ENCODE measurements at regions not wholly inside any gene's neighbourhood (a gene's known extent, or its start where the extent isn't known, plus 50 kb on each side); places are given as distances from the start of the nearest gene placed in this dataset.

GRCh38 chr4:54152846-54153600 is 53.1 kb downstream of the GSX2 start:
- DNase-seq (ENCODE audit: low spot score): peak; percentile 84

GRCh38 chr4:54155936-54156335 is 56.0 kb downstream of the GSX2 start:
- DNase-seq (ENCODE audit: low spot score): no peak

GRCh38 chr4:54157606-54158005 is 57.6 kb downstream of the GSX2 start:
- DNase-seq (ENCODE audit: low spot score): no peak

- no peak for DNase-seq (ENCODE audit: low spot score)
Measured at GRCh38 chr4:54159543-54159942, 59.6 kb downstream of the GSX2 start.

- peak; percentile 61 for DNase-seq (ENCODE audit: low spot score)
Measured at GRCh38 chr4:54165011-54165410, 64.1 kb upstream of the PDGFRA start.

GRCh38 chr4:54165438-54165837 is 63.7 kb upstream of the PDGFRA start:
- DNase-seq (ENCODE audit: low spot score): peak; percentile 97

- no peak for DNase-seq (ENCODE audit: low spot score)
Measured at GRCh38 chr4:54167508-54167907, 61.6 kb upstream of the PDGFRA start.

GRCh38 chr4:54169176-54169575 is 59.9 kb upstream of the PDGFRA start:
- peak; percentile 14 for DNase-seq (ENCODE audit: low spot score)

- no peak for DNase-seq (ENCODE audit: low spot score)
Measured at GRCh38 chr4:54172156-54172555, 56.9 kb upstream of the PDGFRA start.

- no peak for DNase-seq (ENCODE audit: low spot score)
Measured at GRCh38 chr4:54173281-54173912, 55.7 kb upstream of the PDGFRA start.

GRCh38 chr4:54176202-54176601 is 52.9 kb upstream of the PDGFRA start:
- DNase-seq (ENCODE audit: low spot score): no peak

Measured in kidney tubule cell (primary cell).